HUES48 (cell line): ENCODE measurements at regions not wholly inside any gene's neighbourhood (a gene's known extent, or its start where the extent isn't known, plus 50 kb on each side); places are given as distances from the start of the nearest gene placed in this dataset.
"Not testable (repeated sequence)": the region's sequence is repeated elsewhere in the genome, so short reads cannot be mapped to it uniquely, and the experiment has no call there.

ENCODE experiments used
- H3K27ac ChIP-seq: one replicate; pipeline ENCODE4 v1.7.0; 2013; ENCODE audit warnings: low read depth, low read length, inconsistent platforms
- H3K27me3 ChIP-seq: 2 replicates; pipeline ENCODE4 v1.6.1; 2013; ENCODE audit warnings: mild to moderate bottlenecking, low read length; ENCODE audit not compliant: control insufficient read depth, insufficient read depth
- H3K36me3 ChIP-seq: 2 replicates; pipeline ENCODE4 v1.6.1; 2013; ENCODE audit warnings: low read length; ENCODE audit not compliant: control insufficient read depth, insufficient read depth
- H3K4me1 ChIP-seq: 2 replicates; pipeline ENCODE4 v1.6.1; 2013; ENCODE audit warnings: mild to moderate bottlenecking, low read length; ENCODE audit not compliant: control insufficient read depth, insufficient read depth
- H3K4me3 ChIP-seq: 2 replicates; pipeline ENCODE4 v1.5.1; 2013; ENCODE audit warnings: mild to moderate bottlenecking, low read depth, low read length
- H3K9ac ChIP-seq: 2 replicates; pipeline ENCODE4 v1.6.1; 2013; ENCODE audit warnings: mild to moderate bottlenecking, low read depth, low read length, moderate library complexity
- H3K9me3 ChIP-seq: 2 replicates; pipeline ENCODE4 v1.6.1; 2013; ENCODE audit warnings: low read length; ENCODE audit not compliant: control insufficient read depth, insufficient read depth

- H3K27ac ChIP-seq: no peak overlapping the region
These were observed 65.1 kb upstream of the ARHGAP29 start for GRCh38 chr1:94302497-94302896.

GRCh38 chr1:94301186-94301585 is 63.8 kb upstream of the ARHGAP29 start:
- H3K36me3 ChIP-seq: no peaks in the 10 kb centered on the region
- no peak overlapping the region for H3K27ac ChIP-seq
- no peaks in the 10 kb centered on the region for H3K27me3 ChIP-seq
- H3K9ac ChIP-seq: no peak overlapping the region
- H3K4me1 ChIP-seq: peaks cover 14% of the 10 kb centered on the region; the same call in 1 of the 2 replicates
- H3K4me3 ChIP-seq: no peak overlapping the region
- H3K9me3 ChIP-seq: no peaks in the 10 kb centered on the region

More at GRCh38 chr1:94302497-94302896, 65.1 kb upstream of the ARHGAP29 start:
- Histone ChIP-seq H3K4me1 (peaks cover 14% of the 10 kb centered on the region; the same call in 1 of the 2 replicates), H3K27me3 (no peaks in the 10 kb centered on the region), H3K9me3 (no peaks in the 10 kb centered on the region), H3K4me3 (no peak overlapping the region), H3K36me3 (no peaks in the 10 kb centered on the region), H3K9ac (no peak overlapping the region)

GRCh38 chr1:94300731-94301130 is 63.3 kb upstream of the ARHGAP29 start:
- H3K4me1 ChIP-seq: peaks cover 14% of the 10 kb centered on the region; the same call in 1 of the 2 replicates
- H3K4me3 ChIP-seq: no peak overlapping the region
- H3K36me3 ChIP-seq: no peaks in the 10 kb centered on the region
- no peaks in the 10 kb centered on the region for H3K9me3 ChIP-seq
- no peaks in the 10 kb centered on the region for H3K27me3 ChIP-seq
- peak overlapping the region; percentile 74 for H3K27ac ChIP-seq
- no peak overlapping the region for H3K9ac ChIP-seq

- Histone ChIP-seq H3K27ac (peak overlapping the region; percentile 74), H3K9ac (no peak overlapping the region), H3K27me3 (no peaks in the 10 kb centered on the region), H3K4me3 (no peak overlapping the region), H3K4me1 (peaks cover 14% of the 10 kb centered on the region; the same call in 1 of the 2 replicates), H3K36me3 (no peaks in the 10 kb centered on the region), H3K9me3 (no peaks in the 10 kb centered on the region)
These were observed 62.5 kb upstream of the ARHGAP29 start for GRCh38 chr1:94299627-94300553.

GRCh38 chr1:94298861-94299260 is 61.5 kb upstream of the ARHGAP29 start:
- H3K36me3 ChIP-seq: no peaks in the 10 kb centered on the region
- no peak overlapping the region for H3K9ac ChIP-seq
- H3K4me1 ChIP-seq: peaks cover 14% of the 10 kb centered on the region; the same call in 1 of the 2 replicates
- H3K27me3 ChIP-seq: no peaks in the 10 kb centered on the region
- H3K4me3 ChIP-seq: no peak overlapping the region
- H3K9me3 ChIP-seq: no peaks in the 10 kb centered on the region
- no peak overlapping the region for H3K27ac ChIP-seq

- H3K36me3 ChIP-seq: no peaks in the 10 kb centered on the region
- H3K4me1 ChIP-seq: peaks cover 14% of the 10 kb centered on the region; the same call in 1 of the 2 replicates
- no peak overlapping the region for H3K9ac ChIP-seq
- H3K27ac ChIP-seq: no peak overlapping the region
- no peaks in the 10 kb centered on the region for H3K9me3 ChIP-seq
- H3K27me3 ChIP-seq: no peaks in the 10 kb centered on the region
- H3K4me3 ChIP-seq: no peak overlapping the region
These were observed 58.6 kb upstream of the ARHGAP29 start for GRCh38 chr1:94296018-94296417.

- H3K27me3 ChIP-seq, H3K9ac ChIP-seq, H3K27ac ChIP-seq: not testable (repeated sequence)
These were observed 55.6 kb upstream of the ARHGAP29 start for GRCh38 chr1:94292978-94293377.

GRCh38 chr1:94289244-94289643 is 51.9 kb upstream of the ARHGAP29 start:
- not testable (repeated sequence) for H3K4me3 ChIP-seq, H3K9ac ChIP-seq, H3K4me1 ChIP-seq, H3K36me3 ChIP-seq, H3K27ac ChIP-seq, H3K27me3 ChIP-seq, H3K9me3 ChIP-seq

More at GRCh38 chr1:94292978-94293377, 55.6 kb upstream of the ARHGAP29 start:
- H3K4me3 ChIP-seq, H3K9me3 ChIP-seq, H3K36me3 ChIP-seq, H3K4me1 ChIP-seq: not testable (repeated sequence)
